HepG2 (cell line): ENCODE measurements at regions not wholly inside any gene's neighbourhood (a gene's known extent, or its start where the extent isn't known, plus 50 kb on each side); places are given as distances from the start of the nearest gene placed in this dataset.

Experiments used
- ATAC-seq: fragments of 200-7000 bp; cut with Tn5 transposase; 3 replicates; pipeline ENCODE4 v1.9.1; 2020; ENCODE audit warnings: mild to moderate bottlenecking, moderate library complexity
- BruUV-seq: library from RNA; stranded (reverse); fragments of 400-500 nt; replicated peaks from 2 replicates; lab custom pipeline; 2021; lab: Mats Ljungman, UMichigan
- CTCF ChIA-PET: fragments of 300-600 bp; formaldehyde crosslinking; extraction: SDS; loops from one replicate; lab custom pipeline; 2021; ENCODE audit warnings: low total read pairs, inconsistent platforms, low intra/inter-chr PET ratio; lab: Yijun Ruan, JAX
- POLR2A ChIA-PET: fragments of 350-600 bp; sonication (Branson Sonifier 250); formaldehyde crosslinking; loops from one replicate; lab custom pipeline; 2020; ENCODE audit warnings: antibody characterized with exemption, inconsistent platforms; lab: Yijun Ruan, JAX
- DNase-seq: peaks from one replicate; pipeline ENCODE4 v3.0.0-alpha.2; 2015; ENCODE audit warnings: low spot score
- FAIRE-seq: peaks from 3 replicates; lab custom pipeline; 2011; peaks lifted over from hg19 to GRCh38; lab: Jason Lieb, UNC
- H2AFZ ChIP-seq: one replicate; pipeline ENCODE4 v1.6.1; 2011; ENCODE audit warnings: low read length, inconsistent platforms
- H3K27ac ChIP-seq: fragments of 300-600 bp; 3 replicates; pipeline ENCODE4 v1.8.0; 2011; ENCODE audit warnings: mixed run types, mild to moderate bottlenecking, mixed read lengths, low read length, inconsistent platforms; ENCODE audit not compliant: insufficient read depth; ENCODE audit errors: extremely low read length
- H3K27me3 ChIP-seq, 2 experiments: fragments of 200-600 bp in 1 of 2; 2 replicates in 1 of 2; 3 replicates in 1 of 2; pipeline versions ENCODE4 v1.6.0 to v1.8.0; 2011; ENCODE audit warnings: low read length in 2 of 2, mild to moderate bottlenecking in 2 of 2, moderate library complexity in 2 of 2, inconsistent platforms in 1 of 2; ENCODE audit not compliant: insufficient read depth in 2 of 2, control insufficient read depth in 1 of 2
- H3K36me3 ChIP-seq, 2 experiments: fragments of 200-600 bp in 1 of 2; replicated peaks in 1 of 2; 2 replicates in 1 of 2; 3 replicates in 1 of 2; pipeline versions ENCODE4 v1.5.1 to v1.8.0; 2011; ENCODE audit warnings: low read length in 2 of 2, inconsistent platforms in 1 of 2; ENCODE audit not compliant: insufficient read depth in 2 of 2, control insufficient read depth in 1 of 2
- H3K4me1 ChIP-seq: 2 replicates; pipeline ENCODE4 v1.5.1; 2012; ENCODE audit warnings: low read length, inconsistent platforms; ENCODE audit not compliant: insufficient read depth
- H3K4me2 ChIP-seq: 2 replicates; pipeline ENCODE4 v1.6.0; 2011; ENCODE audit warnings: low read depth, low read length, inconsistent platforms
- H3K4me3 ChIP-seq, 3 experiments: fragments of 200-600 bp in 1 of 3; sonication (generic), shearing (Covaris generic) in 1 of 3; replicated peaks in 1 of 3; 2 replicates each; pipeline ENCODE4 v1.5.1; 2011 to 2016; ENCODE audit warnings: low read length in 3 of 3, inconsistent platforms in 2 of 3, low read depth in 2 of 3, mild to moderate bottlenecking in 2 of 3, control low read depth in 1 of 3, mixed read lengths in 1 of 3; ENCODE audit not compliant: insufficient read depth in 1 of 3
- H3K79me2 ChIP-seq: one replicate; pipeline ENCODE4 v1.6.1; 2011; ENCODE audit warnings: low read length, inconsistent platforms; ENCODE audit not compliant: insufficient read depth
- H3K9ac ChIP-seq: 2 replicates; pipeline ENCODE4 v1.6.0; 2011; ENCODE audit warnings: mild to moderate bottlenecking, low read depth, low read length, inconsistent platforms; ENCODE audit not compliant: insufficient read depth
- H3K9me3 ChIP-seq: 2 replicates; pipeline ENCODE4 v1.5.1; 2012; ENCODE audit warnings: mild to moderate bottlenecking, low read length
- H4K20me1 ChIP-seq: 2 replicates; pipeline ENCODE4 v1.6.0; 2011; ENCODE audit warnings: inconsistent platforms, mild to moderate bottlenecking, low read length, moderate library complexity; ENCODE audit not compliant: insufficient read depth
- BRCA1 ChIP-seq: sonication (generic); formaldehyde crosslinking; IDR thresholded peaks from 2 replicates; pipeline ENCODE4 v1.4.0; 2020; ENCODE audit warnings: missing genetic modification reagents
- ETV6 ChIP-seq: sonication (generic); formaldehyde crosslinking; conservative IDR thresholded peaks from 2 replicates; pipeline ENCODE4 v1.4.0; 2020; ENCODE audit warnings: missing genetic modification reagents
- KLF15 ChIP-seq: sonication (generic); formaldehyde crosslinking; IDR thresholded peaks from 2 replicates; pipeline ENCODE4 v1.8.1; 2023; ENCODE audit warnings: borderline replicate concordance, mild to moderate bottlenecking, inconsistent platforms, missing genetic modification reagents, mixed read lengths
- MZF1 ChIP-seq: sonication (generic); formaldehyde crosslinking; IDR thresholded peaks from 2 replicates; pipeline ENCODE4 v1.8.1; 2023; ENCODE audit warnings: mild to moderate bottlenecking, missing genetic modification reagents, borderline replicate concordance
- POLR2AphosphoS2 ChIP-seq: IDR thresholded peaks from 2 replicates; pipeline ENCODE4 v1.6.1; 2011; ENCODE audit warnings: low read depth, low read length, improper control_type of control experiment
- U2AF2 ChIP-seq: fragments of 200-400 bp; formaldehyde crosslinking; IDR thresholded peaks from 2 replicates; pipeline ENCODE4 v1.6.1; 2017; ENCODE audit warnings: low read depth, mild to moderate bottlenecking, low read length
- ZNF781 ChIP-seq: sonication (generic); formaldehyde crosslinking; IDR thresholded peaks from 2 replicates; pipeline ENCODE4 v1.5.1; 2020; ENCODE audit warnings: borderline replicate concordance, mild to moderate bottlenecking, missing genetic modification reagents; ENCODE audit errors: not compliant biosample characterization
- WGBS: methylation state at CpG from one replicate; pipeline ENCODE4 v1.1.6; 2017; ENCODE audit warnings: low lambda C conversion rate; 5-methylcytosine and 5-hydroxymethylcytosine counted together
- in situ Hi-C: cut with HindIII; loops from 2 replicates; pipeline ENCODE4 v1.10.0; 2017; ENCODE audit warnings: low pct_unique_long_range_greater_than_20kb; ENCODE audit not compliant: extremely low pct_ligation_motif_present
- intact Hi-C: fragments of 100-400 bp; cut with micrococcal nuclease; formaldehyde crosslinking; loops from one replicate; pipeline ENCODE4 v1.10.0; 2022; ENCODE audit not compliant: unreplicated experiment
- TF ChIP-seq, protein P1 (sequence below): sonication (generic); formaldehyde crosslinking; IDR thresholded peaks from 2 replicates; pipeline ENCODE4 v1.4.0; 2020; ENCODE audit warnings: missing genetic modification reagents, mild to moderate bottlenecking, borderline replicate concordance
- TF ChIP-seq, protein P2 (sequence below): sonication (generic); formaldehyde crosslinking; IDR thresholded peaks from 2 replicates; pipeline ENCODE4 v1.4.0; 2020; ENCODE audit warnings: missing genetic modification reagents
- TF ChIP-seq, protein P3 (sequence below): sonication (generic); formaldehyde crosslinking; IDR thresholded peaks from 2 replicates; pipeline ENCODE4 v1.8.0; 2022; ENCODE audit warnings: mild to moderate bottlenecking, missing genetic modification reagents, moderate library complexity

DNA sequence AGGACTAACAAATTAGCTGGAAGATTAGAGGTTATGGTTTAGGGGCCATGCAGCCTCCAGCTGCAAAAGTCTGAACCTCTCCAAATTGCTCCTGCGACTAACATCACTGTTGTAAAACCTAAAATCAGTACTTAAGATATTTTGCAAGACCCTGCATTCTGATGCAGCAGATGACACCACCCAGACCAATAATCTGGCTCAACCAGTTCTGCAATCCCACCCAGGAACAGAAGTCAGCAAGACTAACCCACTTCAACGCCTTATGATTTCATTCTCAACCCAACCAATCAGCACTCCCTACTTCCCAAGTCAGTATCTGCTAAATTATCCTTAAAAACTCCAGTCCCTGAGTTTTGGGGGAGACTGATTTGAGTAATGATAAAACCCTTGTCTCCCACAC is 250.8 kb upstream of the MBL2 start:
- ChIA-PET POLR2A (no interaction called here), CTCF (no interaction called here)
- Histone ChIP-seq H3K27ac (no peak overlapping the region), H3K9ac (no peak overlapping the region), H4K20me1 (no peaks in the 10 kb centered on the region), H3K27me3 (no peaks in the 10 kb centered on the region), H2AFZ (no peak overlapping the region)
- intact Hi-C loops: no loop called here
- in situ Hi-C loops: no loop called here
- TF ChIP-seq MZF1 (CRISPR knock-in tag): no peak
- no peak for TF ChIP-seq U2AF2
- no peak for TF ChIP-seq ETV6 (CRISPR knock-in tag)
- TF ChIP-seq, protein P1, sequence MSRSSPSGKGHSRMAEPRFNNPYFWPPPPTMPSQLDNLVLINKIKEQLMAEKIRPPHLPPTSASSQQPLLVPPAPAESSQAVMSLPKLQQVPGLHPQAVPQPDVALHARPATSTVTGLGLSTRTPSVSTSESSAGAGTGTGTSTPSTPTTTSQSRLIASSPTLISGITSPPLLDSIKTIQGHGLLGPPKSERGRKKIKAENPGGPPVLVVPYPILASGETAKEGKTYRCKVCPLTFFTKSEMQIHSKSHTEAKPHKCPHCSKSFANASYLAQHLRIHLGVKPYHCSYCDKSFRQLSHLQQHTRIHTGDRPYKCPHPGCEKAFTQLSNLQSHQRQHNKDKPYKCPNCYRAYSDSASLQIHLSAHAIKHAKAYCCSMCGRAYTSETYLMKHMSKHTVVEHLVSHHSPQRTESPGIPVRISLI (CRISPR knock-in tag): no peak
- no peak for TF ChIP-seq ZNF781 (CRISPR knock-in tag)
- TF ChIP-seq, all 625 proteins: peak for 0
- no peaks in the 10 kb centered on the region for H3K79me2 ChIP-seq
- no peaks in the 10 kb centered on the region for H3K36me3 ChIP-seq
- DNase-seq (no peak), ATAC-seq (no peak), FAIRE-seq (no peak)
- WGBS: 48% methylated on average over 2 of the region's 2 CpGs
- H3K4me2 ChIP-seq: no peak overlapping the region
- peaks cover 19% of the 10 kb centered on the region for H3K4me1 ChIP-seq
- no TSS peak for BruUV-seq
- H3K4me3 ChIP-seq: no peak overlapping the region
- no peaks in the 10 kb centered on the region for H3K9me3 ChIP-seq

DNA sequence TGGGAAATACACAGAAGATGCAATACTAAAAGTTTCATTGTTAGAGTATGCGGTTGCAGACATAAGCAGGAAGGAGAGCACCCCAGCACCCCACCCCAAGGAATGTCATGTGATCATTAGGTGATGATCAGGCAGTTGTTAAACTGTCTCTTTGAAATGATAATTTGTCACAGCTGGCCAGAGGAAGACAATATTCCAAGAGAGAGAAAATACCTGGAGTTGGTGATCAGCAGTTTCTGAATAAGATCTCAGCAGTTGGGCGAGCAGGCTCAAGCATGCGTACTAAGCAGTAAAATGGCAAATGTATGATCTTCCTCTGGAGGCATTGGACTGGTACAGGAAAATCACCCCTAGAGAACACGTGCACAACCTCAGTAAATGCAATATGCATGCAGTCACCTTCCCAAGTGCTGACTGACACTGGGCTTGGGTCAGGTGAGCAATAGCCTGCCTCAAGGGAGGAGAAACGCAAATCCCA is 250.1 kb upstream of the MBL2 start:
- Histone ChIP-seq H3K27ac (no peak overlapping the region), H3K27me3 (no peaks in the 10 kb centered on the region), H3K4me2 (no peak overlapping the region), H2AFZ (no peak overlapping the region), H3K36me3 (no peaks in the 10 kb centered on the region), H3K79me2 (no peaks in the 10 kb centered on the region), H3K9ac (no peak overlapping the region), H3K9me3 (no peaks in the 10 kb centered on the region), H3K4me1 (peaks cover 19% of the 10 kb centered on the region), H4K20me1 (no peaks in the 10 kb centered on the region), H3K4me3 (no peak overlapping the region)
- POLR2A ChIA-PET: no interaction called here
- 72% methylated on average over 5 of the region's 5 CpGs for WGBS
- CTCF ChIA-PET: no interaction called here
- no peak for ATAC-seq
- intact Hi-C loops (no loop called here), in situ Hi-C loops (no loop called here)
- TF ChIP-seq, protein P2, sequence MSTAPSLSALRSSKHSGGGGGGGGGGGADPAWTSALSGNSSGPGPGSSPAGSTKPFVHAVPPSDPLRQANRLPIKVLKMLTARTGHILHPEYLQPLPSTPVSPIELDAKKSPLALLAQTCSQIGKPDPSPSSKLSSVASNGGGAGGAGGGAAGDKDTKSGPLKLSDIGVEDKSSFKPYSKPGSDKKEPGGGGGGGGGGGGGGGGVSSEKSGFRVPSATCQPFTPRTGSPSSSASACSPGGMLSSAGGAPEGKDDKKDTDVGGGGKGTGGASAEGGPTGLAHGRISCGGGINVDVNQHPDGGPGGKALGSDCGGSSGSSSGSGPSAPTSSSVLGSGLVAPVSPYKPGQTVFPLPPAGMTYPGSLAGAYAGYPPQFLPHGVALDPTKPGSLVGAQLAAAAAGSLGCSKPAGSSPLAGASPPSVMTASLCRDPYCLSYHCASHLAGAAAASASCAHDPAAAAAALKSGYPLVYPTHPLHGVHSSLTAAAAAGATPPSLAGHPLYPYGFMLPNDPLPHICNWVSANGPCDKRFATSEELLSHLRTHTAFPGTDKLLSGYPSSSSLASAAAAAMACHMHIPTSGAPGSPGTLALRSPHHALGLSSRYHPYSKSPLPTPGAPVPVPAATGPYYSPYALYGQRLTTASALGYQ (CRISPR knock-in tag): no peak
- TF ChIP-seq BRCA1 (no peak), KLF15 (no peak), POLR2AphosphoS2 (no peak)
- TF ChIP-seq, protein P3, sequence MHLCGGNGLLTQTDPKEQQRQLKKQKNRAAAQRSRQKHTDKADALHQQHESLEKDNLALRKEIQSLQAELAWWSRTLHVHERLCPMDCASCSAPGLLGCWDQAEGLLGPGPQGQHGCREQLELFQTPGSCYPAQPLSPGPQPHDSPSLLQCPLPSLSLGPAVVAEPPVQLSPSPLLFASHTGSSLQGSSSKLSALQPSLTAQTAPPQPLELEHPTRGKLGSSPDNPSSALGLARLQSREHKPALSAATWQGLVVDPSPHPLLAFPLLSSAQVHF (CRISPR knock-in tag): no peak
- BruUV-seq: no TSS peak
- DNase-seq: no peak
- FAIRE-seq: no peak
